Superior temporal gyrus (tissue), 1 donor: ENCODE measurements at regions not wholly inside any gene's neighbourhood (a gene's known extent, or its start where the extent isn't known, plus 50 kb on each side); places are given as distances from the start of the nearest gene placed in this dataset.
"Not testable (repeated sequence)": the region's sequence is repeated elsewhere in the genome, so short reads cannot be mapped to it uniquely, and the experiment has no call there.

Experiments used
- DNase-seq: peaks from one replicate; pipeline ENCODE4 v3.0.0-alpha.2; 2016; ENCODE audit errors: extremely low spot score

DNA sequence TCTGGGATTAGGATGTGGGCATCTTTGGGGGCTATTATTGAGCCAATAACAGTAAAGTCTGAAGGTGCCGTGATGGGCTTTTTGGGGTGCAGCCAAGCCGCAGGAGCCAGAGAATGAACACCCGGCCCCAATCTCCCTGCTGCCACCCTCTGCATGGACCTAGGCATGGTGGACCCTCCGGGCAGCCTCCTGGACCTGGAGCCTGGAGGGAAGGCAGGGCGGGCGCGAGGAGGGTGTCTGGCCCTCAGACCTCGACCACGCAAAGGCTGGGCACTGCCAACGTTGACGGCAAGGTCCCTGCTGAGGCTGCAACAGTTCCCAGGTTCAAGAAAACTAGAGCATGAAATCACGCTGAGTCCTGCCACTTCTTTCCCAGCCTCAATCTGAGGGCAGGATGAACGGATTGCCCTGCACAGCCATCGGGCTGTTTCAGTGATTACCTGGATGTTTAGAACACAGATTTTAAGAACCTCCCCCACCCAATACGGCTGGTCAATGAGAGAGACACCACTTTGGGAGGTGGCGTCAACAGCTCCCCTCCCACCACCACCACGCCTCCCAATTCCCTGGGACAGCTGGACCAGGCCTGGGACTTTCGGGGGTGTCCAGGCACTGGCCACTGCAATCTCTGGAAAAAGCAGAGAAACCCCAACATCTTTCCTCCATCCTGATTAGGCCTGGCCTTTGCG, 147.4 kb downstream of the NPIPB11 start:
- not testable (repeated sequence) for DNase-seq

GRCh38 chr16:29257419-29258336, 148.8 kb downstream of the NPIPB11 start:
- peak; percentile 20 for DNase-seq

DNA sequence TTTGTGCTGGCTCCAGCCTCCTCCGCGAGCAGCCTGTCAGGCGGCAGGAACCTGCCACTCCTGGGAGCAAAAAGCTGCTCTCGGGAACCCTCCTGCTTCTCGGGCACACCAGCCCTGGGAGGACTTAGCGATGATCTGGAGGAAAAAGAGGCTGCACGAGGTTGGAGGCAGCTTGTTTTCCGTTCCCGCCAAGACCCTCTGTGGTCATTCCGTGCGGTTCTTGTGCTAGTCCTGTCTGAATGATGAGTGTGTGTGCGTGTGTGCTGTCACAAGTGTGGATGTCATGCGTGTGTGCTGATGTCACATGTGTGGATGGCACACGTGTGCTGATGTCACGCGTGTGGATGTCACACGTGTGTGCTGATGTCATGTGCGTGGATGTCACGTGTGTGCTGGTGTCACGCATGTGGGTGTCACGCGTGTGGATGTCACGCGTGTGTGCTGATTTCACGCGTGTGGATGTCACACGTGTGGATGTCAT, 150.0 kb downstream of the NPIPB11 start:
- DNase-seq: no peak

DNA sequence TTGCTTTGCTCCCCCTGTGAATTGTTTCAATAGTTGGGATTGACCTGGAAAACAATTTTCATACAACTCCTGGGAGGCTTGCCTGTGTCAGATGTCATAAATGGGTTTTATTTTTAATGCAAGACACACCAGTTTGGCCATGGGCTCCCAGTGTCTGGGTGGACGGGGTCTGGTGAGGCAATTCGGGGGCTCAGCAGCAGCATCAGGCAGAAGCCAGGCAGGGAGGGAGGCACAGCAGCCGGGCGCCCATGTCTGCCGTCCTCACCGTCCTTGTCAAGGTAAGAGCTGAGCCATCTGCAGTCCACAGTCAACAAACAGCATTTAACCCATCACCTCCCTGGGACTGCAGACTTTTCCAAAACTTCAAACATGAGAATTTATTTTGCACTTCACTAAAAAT, 150.6 kb downstream of the NPIPB11 start:
- DNase-seq: not testable (repeated sequence)

- DNase-seq: not testable (repeated sequence)
These were observed 151.1 kb downstream of the NPIPB11 start for GRCh38 chr16:29255496-29255796.

DNA sequence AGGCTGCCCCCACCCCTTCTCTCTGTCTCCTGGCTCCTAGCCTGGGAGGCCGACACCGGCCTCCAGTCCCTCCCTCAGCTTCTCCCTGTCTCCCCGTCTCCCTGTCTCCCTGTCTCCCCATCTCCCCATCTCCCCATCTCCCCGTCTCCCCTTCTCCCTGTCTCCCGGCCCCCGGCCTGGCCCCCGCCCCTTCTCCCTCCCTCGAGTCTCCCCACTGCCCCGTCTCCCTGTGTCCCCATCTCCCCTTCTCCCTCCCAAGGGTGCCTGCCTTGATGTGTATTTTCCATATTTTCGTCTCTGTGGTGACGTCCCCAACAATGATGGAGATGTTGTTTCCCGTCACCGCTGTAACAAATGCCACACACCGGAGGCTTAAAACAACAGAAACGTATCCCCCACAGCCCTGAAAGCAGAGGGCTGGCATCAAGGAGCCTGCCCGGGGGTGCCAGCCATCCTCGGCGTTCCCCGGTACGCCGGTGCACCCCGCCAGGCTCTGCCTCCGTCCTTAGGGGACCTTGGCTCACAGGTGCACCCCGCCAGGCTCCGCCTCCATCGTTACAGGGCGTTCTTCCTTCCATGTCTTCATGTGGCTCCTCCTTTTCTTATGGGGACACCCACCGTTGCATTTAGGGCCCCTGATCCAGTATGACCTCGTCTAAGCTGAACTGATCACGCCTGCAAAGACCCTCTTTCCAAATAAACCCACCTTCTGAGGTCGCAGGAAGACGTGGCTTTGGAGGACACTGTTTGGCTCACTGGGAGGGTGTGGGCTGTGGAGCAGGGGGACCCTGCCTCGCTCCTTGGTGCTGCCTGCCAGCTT, 151.6 kb downstream of the NPIPB11 start:
- DNase-seq: no peak

- DNase-seq: not testable (repeated sequence)
These were observed 152.6 kb downstream of the NPIPB11 start for GRCh38 chr16:29253716-29254590.

GRCh38 chr16:29253066-29253590, 153.4 kb downstream of the NPIPB11 start:
- not testable (repeated sequence) for DNase-seq

GRCh38 chr16:29252311-29252710, 154.2 kb downstream of the NPIPB11 start:
- DNase-seq: not testable (repeated sequence)

GRCh38 chr16:29251571-29252011, 154.9 kb downstream of the NPIPB11 start:
- not testable (repeated sequence) for DNase-seq

DNA sequence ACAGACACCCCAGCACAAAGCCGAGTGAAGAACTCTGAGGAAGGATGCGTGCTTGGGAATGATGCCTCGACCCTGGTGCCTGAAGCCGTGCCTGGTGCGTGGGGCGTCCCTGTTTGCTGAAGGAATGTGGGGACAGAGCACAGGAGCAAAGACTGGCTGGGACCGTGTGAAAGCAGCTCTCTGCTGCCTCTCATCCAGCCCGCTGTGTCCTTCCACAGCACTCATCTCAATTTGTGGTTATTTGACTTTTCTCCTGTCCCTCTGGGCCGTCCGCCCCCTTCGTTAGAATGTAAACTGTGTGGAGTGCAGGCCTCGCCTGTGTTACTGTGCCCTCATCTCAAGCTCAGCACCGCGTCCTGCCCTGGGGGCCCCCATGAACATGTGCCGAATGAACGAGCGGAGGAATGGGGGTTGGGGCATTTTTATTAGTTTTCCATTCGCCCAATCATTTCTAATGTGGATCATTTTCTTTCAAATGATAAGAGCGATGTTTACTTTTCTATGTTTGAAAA, 155.5 kb downstream of the NPIPB11 start:
- DNase-seq: not testable (repeated sequence)

DNA sequence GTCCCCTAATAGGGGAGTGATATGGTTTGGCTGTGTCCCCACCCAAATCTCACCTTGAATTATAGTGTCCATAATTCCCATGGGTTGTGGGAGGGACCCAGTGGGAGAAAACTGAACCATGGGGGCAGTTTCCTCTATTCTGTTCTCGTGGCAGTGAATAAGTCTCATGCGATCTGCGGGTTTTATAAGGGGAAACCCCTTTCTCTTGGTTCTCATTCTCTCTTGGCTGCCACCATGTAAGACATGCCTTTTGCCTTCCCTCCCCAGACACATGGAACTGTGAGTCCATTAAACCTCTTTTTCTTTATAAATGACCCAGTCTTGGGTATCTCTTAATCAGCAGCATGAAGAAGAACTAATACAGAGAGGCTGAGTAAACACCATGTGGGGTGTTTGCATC, 156.0 kb downstream of the NPIPB11 start:
- DNase-seq: not testable (repeated sequence)

DNA sequence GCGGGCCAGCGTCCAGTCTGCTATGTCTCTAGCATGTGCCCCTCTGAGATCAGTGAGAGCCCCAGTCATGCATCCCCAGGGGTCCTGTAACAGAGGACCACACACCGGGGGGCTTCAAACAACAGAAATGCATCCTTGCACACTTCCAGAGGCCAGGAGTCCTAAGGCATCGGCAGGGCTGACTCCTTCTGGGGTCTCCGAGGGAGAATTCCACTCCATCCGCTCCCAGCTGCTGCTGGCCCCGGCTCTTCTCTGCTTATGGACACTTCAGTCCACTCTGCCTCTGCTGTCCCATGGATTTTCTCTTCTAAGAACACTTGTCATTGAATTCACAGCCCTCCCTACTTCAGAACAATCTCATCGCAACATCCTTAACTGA, 157.6 kb downstream of the NPIPB11 start:
- not testable (repeated sequence) for DNase-seq

DNA sequence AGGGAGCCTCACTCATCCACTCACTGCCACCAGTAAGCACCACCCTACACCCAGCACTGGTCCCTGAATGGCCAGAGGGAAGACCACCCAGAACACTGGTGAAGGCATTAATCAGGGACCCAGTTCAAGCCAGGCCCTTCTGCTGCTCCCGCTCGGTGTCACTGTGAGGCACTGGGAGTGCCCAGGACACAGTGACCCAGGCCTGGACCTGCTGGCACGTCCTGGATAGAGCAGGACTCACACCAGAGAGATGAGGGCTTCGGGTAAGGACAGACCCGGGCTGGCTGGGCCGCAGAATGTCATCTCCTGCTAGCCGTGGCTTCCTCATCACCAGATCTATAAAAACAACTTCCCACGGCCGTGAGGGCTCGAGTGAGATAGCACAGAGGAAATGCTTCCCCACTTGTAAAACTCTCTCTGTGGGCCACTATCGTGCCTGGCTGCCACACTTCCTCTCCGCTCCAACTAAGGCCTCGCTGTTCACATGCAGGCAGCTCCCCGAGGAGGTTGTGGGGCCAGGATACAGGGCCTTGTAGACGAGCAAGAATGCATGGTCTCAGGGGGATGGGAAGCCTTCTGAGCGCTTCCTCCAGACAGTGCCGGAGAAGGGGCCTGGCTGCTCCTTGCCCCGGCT, 158.1 kb downstream of the NPIPB11 start:
- DNase-seq: not testable (repeated sequence)

DNA sequence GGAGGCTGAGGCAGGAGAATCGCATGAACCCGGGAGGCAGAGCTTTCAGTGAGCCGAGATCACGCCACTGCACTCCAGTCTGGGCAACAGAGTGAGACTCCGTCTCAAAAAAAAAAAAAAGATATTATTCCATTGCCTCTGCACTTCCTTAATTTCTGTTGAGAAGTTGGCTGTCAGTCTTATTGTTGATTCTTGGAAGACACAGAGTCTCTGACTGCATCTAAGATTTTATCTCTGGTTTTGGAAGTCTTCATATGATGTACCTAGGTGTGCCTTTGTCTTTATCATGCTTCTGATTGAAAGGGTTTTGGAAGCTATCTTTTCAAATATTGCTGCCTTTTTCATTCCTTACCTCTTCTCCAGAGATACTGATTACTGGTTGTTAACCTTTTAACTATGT, 160.4 kb downstream of the NPIPB11 start:
- DNase-seq: not testable (repeated sequence)

- DNase-seq: no peak
These were observed 168.5 kb downstream of the NPIPB11 start for GRCh38 chr16:29237971-29238370.

GRCh38 chr16:29237495-29237894, 169.0 kb downstream of the NPIPB11 start:
- not testable (repeated sequence) for DNase-seq

GRCh38 chr16:29237023-29237422, 169.5 kb downstream of the NPIPB11 start:
- not testable (repeated sequence) for DNase-seq

- DNase-seq: not testable (repeated sequence)
These were observed 170.6 kb downstream of the NPIPB11 start for GRCh38 chr16:29235836-29236370.
